Esophagus muscularis mucosa (tissue), 4 donors: ENCODE measurements at regions not wholly inside any gene's neighbourhood (a gene's known extent, or its start where the extent isn't known, plus 50 kb on each side); places are given as distances from the start of the nearest gene placed in this dataset.

Experiments
- DNase-seq: peaks from one replicate; pipeline ENCODE4 v3.0.0-alpha.2; 2017; ENCODE audit errors: extremely low spot score
- H3K27ac ChIP-seq, 4 donors: fragments of 200-600 bp; sonication (generic); replicated peaks in 1 of 4; 1 replicate in 3 of 4; 2 replicates in 1 of 4; pipeline ENCODE4 v1.5.1; 2016 to 2019; ENCODE audit warnings: mild to moderate bottlenecking in 1 of 4
- H3K27me3 ChIP-seq, 4 donors: fragments of 200-600 bp; sonication (generic); one replicate each; pipeline versions ENCODE4 v1.5.1 to v1.6.0; 2016 to 2019
- H3K36me3 ChIP-seq, 4 donors: fragments of 200-600 bp; sonication (generic); one replicate each; pipeline ENCODE4 v1.5.1; 2016 to 2019
- H3K4me1 ChIP-seq, 4 donors: fragments of 200-600 bp; sonication (generic); one replicate each; pipeline ENCODE4 v1.5.1; 2016 to 2019
- H3K4me3 ChIP-seq, 4 donors: fragments of 200-600 bp; sonication (generic); 1 replicate in 2 of 4; 2 replicates in 2 of 4; pipeline ENCODE4 v1.5.1; 2016 to 2019; ENCODE audit warnings: mild to moderate bottlenecking in 4 of 4, moderate library complexity in 1 of 4
- H3K9me3 ChIP-seq, 4 donors: fragments of 200-600 bp; sonication (generic); 1 replicate in 3 of 4; 2 replicates in 1 of 4; pipeline ENCODE4 v1.5.1; 2016 to 2019
- EP300 ChIP-seq: sonication (generic); formaldehyde crosslinking; IDR thresholded peaks from one replicate; pipeline ENCODE4 v1.6.1; 2017; ENCODE audit warnings: antibody characterized with exemption
- POLR2A ChIP-seq: fragments of 450-650 bp; IDR thresholded peaks from one replicate; pipeline ENCODE4 v1.6.1; 2017; ENCODE audit warnings: antibody characterized with exemption, moderate library complexity, mild to moderate bottlenecking, low read depth
- POLR2AphosphoS5 ChIP-seq, 2 donors: sonication (generic); formaldehyde crosslinking; IDR thresholded peaks; one replicate each; pipeline ENCODE4 v1.6.1; 2017; ENCODE audit warnings: antibody characterized with exemption in 2 of 2
- WGBS: methylation state at CpG from one replicate; pipeline ENCODE4 v1.1.5; 2018; 5-methylcytosine and 5-hydroxymethylcytosine counted together
- intact Hi-C: fragments of 100-400 bp; cut with DNase I; formaldehyde crosslinking; loops from one replicate; pipeline ENCODE4 v1.15.1; 2023
- TF ChIP-seq, protein P1 (sequence below), 3 experiments: fragments of 200-600 bp in 2 of 3; fragments of 450-650 bp in 1 of 3; sonication (generic) in 2 of 3; IDR thresholded peaks; one replicate each; pipeline ENCODE4 v1.5.1; 2017 to 2019; ENCODE audit warnings: antibody characterized with exemption in 3 of 3, mild to moderate bottlenecking in 2 of 3, moderate library complexity in 1 of 3

DNA sequence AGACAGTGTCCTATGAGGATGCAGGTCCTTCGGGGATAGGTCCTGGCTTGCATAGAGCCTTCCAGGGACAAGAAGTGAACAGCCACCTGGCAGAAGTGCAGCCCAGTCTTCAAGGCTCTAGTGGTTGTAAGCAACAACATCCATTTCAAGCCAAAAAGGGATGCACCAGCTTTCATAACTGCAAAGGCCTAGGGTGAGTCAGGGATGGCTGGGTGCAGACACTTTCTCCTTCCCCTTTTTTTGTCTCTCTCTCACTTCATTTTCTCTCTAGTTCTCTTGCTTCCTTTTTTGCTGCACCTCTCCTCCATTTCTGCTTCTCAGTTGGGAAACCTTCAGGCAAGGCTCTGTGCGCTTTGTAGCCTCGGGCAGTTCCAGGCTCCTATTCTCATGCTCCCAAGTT, 196.2 kb upstream of the ZNF536 start:
- no peak overlapping the region for H3K4me3 ChIP-seq
- peak; percentile 64 for DNase-seq
- peaks cover 0 to 9% (median 6%) of the 10 kb centered on the region in 4 donors for H3K9me3 ChIP-seq
- no peaks in the 10 kb centered on the region for H3K4me1 ChIP-seq
- 90% methylated on average over 3 of the region's 3 CpGs for WGBS
- H3K36me3 ChIP-seq, result no peaks in the 10 kb centered on the region
- H3K27ac ChIP-seq, result no peak overlapping the region
- peaks cover 0 to 13% (median 0%) of the 10 kb centered on the region in 4 donors for H3K27me3 ChIP-seq
- intact Hi-C loops, result no loop called here
- TF ChIP-seq EP300, result no peak
- TF ChIP-seq POLR2AphosphoS5 (IDR thresholded peaks at IDR 0.05), result no peak
- no peak for TF ChIP-seq POLR2A
- TF ChIP-seq, protein P1, sequence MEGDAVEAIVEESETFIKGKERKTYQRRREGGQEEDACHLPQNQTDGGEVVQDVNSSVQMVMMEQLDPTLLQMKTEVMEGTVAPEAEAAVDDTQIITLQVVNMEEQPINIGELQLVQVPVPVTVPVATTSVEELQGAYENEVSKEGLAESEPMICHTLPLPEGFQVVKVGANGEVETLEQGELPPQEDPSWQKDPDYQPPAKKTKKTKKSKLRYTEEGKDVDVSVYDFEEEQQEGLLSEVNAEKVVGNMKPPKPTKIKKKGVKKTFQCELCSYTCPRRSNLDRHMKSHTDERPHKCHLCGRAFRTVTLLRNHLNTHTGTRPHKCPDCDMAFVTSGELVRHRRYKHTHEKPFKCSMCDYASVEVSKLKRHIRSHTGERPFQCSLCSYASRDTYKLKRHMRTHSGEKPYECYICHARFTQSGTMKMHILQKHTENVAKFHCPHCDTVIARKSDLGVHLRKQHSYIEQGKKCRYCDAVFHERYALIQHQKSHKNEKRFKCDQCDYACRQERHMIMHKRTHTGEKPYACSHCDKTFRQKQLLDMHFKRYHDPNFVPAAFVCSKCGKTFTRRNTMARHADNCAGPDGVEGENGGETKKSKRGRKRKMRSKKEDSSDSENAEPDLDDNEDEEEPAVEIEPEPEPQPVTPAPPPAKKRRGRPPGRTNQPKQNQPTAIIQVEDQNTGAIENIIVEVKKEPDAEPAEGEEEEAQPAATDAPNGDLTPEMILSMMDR (IDR thresholded peaks at IDR 0.05), result no peak

DNA sequence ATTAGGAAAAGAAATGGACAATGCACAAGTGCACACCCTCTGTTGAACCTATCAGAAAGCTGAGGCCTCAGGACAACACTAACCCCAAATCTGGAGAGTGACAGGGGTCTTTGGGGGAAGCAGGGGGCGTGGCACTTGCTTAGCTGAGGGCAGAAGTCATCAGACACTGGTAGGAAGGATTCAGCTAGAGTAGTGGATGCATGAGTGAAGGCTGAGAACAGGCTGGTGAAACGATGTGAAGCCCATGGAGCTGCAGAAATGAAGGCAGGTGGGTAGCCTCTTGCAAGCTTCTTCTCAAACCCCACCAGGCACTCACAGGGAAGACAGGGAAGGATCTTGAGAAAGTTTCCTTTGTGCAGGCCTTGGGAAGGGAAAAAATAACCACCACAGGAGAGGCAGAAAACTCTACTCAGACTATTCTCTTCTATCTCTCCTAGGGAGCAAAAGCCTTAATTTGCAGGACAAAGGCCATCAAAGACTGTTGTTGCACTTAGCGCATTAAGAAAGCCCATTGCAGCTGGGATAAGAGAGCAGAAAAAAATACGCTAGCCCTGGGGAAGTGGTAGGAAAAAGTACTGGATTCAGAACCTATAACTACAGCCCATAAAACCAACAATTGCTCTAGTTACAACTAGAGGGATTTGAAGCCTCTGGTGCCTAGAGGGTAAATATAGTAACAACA, 193.3 kb upstream of the ZNF536 start:
- TF ChIP-seq POLR2A (no peak), POLR2AphosphoS5 (IDR thresholded peaks at IDR 0.05) (no peak), EP300 (no peak)
- TF ChIP-seq, protein P1 (IDR thresholded peaks at IDR 0.05), result no peak
- H3K4me3 ChIP-seq, result no peak overlapping the region
- no peak overlapping the region for H3K27ac ChIP-seq
- intact Hi-C loops, result no loop called here
- peak; percentile 42 for DNase-seq
- H3K36me3 ChIP-seq, result no peaks in the 10 kb centered on the region
- WGBS, result 59% methylated on average over 4 of the region's 4 CpGs
- no peaks in the 10 kb centered on the region for H3K27me3 ChIP-seq
- H3K4me1 ChIP-seq, result no peaks in the 10 kb centered on the region
- H3K9me3 ChIP-seq, result peaks cover 0 to 28% (median 22%) of the 10 kb centered on the region in 4 donors

GRCh38 chr19:30180691-30181090, 191.5 kb upstream of the ZNF536 start:
- 82% methylated on average over 1 of the region's 1 CpG for WGBS
- Histone ChIP-seq H3K27ac (no peak overlapping the region), H3K27me3 (no peaks in the 10 kb centered on the region), H3K4me3 (no peak overlapping the region), H3K36me3 (no peaks in the 10 kb centered on the region), H3K9me3 (peaks cover 0 to 41% (median 37%) of the 10 kb centered on the region in 4 donors), H3K4me1 (no peaks in the 10 kb centered on the region)
- no peak for DNase-seq
- intact Hi-C loops, result no loop called here
- TF ChIP-seq, protein P1 (IDR thresholded peaks at IDR 0.05), result no peak

GRCh38 chr19:30183807-30184490, 188.2 kb upstream of the ZNF536 start:
- TF ChIP-seq, protein P1 (IDR thresholded peaks at IDR 0.05), result no peak
- TF ChIP-seq EP300 (no peak), POLR2A (no peak), POLR2AphosphoS5 (IDR thresholded peaks at IDR 0.05) (no peak)
- Histone ChIP-seq H3K27me3 (no peaks in the 10 kb centered on the region), H3K4me3 (no peak overlapping the region), H3K36me3 (no peaks in the 10 kb centered on the region), H3K4me1 (no peaks in the 10 kb centered on the region), H3K27ac (no peak overlapping the region), H3K9me3 (peaks cover 0 to 50% (median 39%) of the 10 kb centered on the region in 4 donors)
- no peak for DNase-seq
- 83% methylated on average over 3 of the region's 3 CpGs for WGBS
- intact Hi-C loops, result no loop called here
